Left cardiac atrium (tissue), 4 donors: ENCODE measurements at regions not wholly inside any gene's neighbourhood (a gene's known extent, or its start where the extent isn't known, plus 50 kb on each side); places are given as distances from the start of the nearest gene placed in this dataset.
"Not testable (repeated sequence)": the region's sequence is repeated elsewhere in the genome, so short reads cannot be mapped to it uniquely, and the experiment has no call there.

Source experiments
- ATAC-seq, 2 donors: fragments of 200-7000 bp; cut with Tn5 transposase; one replicate each; pipeline ENCODE4 v1.9.1; 2020; ENCODE audit warnings: mild to moderate bottlenecking in 2 of 2, moderate library complexity in 2 of 2
- DNase-seq: peaks from one replicate; pipeline ENCODE4 v3.0.0-alpha.2; 2020
- intact Hi-C, 2 donors: fragments of 100-400 bp; cut with DNase I; formaldehyde crosslinking; loops; one replicate each; pipeline versions ENCODE4 v1.14.1 to v1.15.1; 2022 to 2023
- donor health status: DM: no; HTN: yes; CAD: no.
- donor health status: DM: no; HTN: yes; CAD: no; lungs with severe emphysema.
- donor health status: DM: yes; HTN: yes; CAD: no.
- donor health status: Dilated cardiomyopathy.

GRCh38 chr4:120005527-120005926 lies 61.1 kb downstream of the MAD2L1 start:
- no peak for ATAC-seq
- intact Hi-C loops = no loop called here
- DNase-seq = no peak

- intact Hi-C loops = no loop called here
- no peak for ATAC-seq
- DNase-seq = no peak
Measured at GRCh38 chr4:120005076-120005475, 61.6 kb downstream of the MAD2L1 start.

- ATAC-seq (no peak), DNase-seq (no peak)
- intact Hi-C loops = no loop called here
Measured at GRCh38 chr4:120004054-120004453, 62.6 kb downstream of the MAD2L1 start.

GRCh38 chr4:120003193-120003592 lies 63.5 kb downstream of the MAD2L1 start:
- intact Hi-C loops = no loop called here
- no peak for DNase-seq
- no peak for ATAC-seq

- no peak for DNase-seq
- intact Hi-C loops = no loop called here
- ATAC-seq = no peak
Measured at GRCh38 chr4:120001850-120002249, 64.8 kb downstream of the MAD2L1 start.

- ATAC-seq = no peak
- intact Hi-C loops = no loop called here
- no peak for DNase-seq
Measured at GRCh38 chr4:120000591-120001296, 65.9 kb downstream of the MAD2L1 start.

GRCh38 chr4:119996024-119996423 lies 70.6 kb downstream of the MAD2L1 start:
- DNase-seq, ATAC-seq, intact Hi-C loops: not testable (repeated sequence)

- DNase-seq (no peak), ATAC-seq (no peak)
- intact Hi-C loops = no loop called here
Measured at GRCh38 chr4:119984996-119985395, 81.7 kb downstream of the MAD2L1 start.

GRCh38 chr4:119982756-119983155 lies 83.9 kb downstream of the MAD2L1 start:
- DNase-seq (no peak), ATAC-seq (no peak)
- intact Hi-C loops = no loop called here

GRCh38 chr4:119980456-119980855 lies 86.2 kb downstream of the MAD2L1 start:
- no peak for ATAC-seq
- DNase-seq = no peak
- intact Hi-C loops = no loop called here

- DNase-seq (no peak), ATAC-seq (no peak)
- intact Hi-C loops = no loop called here
Measured at GRCh38 chr4:119977076-119977940, 89.3 kb downstream of the MAD2L1 start.

GRCh38 chr4:119971431-119972084 lies 95.1 kb downstream of the MAD2L1 start:
- intact Hi-C loops = no loop called here
- DNase-seq (no peak), ATAC-seq (no peak)

GRCh38 chr4:119962631-119963030 lies 104.0 kb downstream of the MAD2L1 start:
- intact Hi-C loops = no loop called here
- ATAC-seq (no peak), DNase-seq (no peak)

GRCh38 chr4:119958983-119959382 lies 107.7 kb downstream of the MAD2L1 start:
- intact Hi-C loops = no loop called here
- DNase-seq = no peak
- ATAC-seq = no peak

- DNase-seq (no peak), ATAC-seq (no peak)
- intact Hi-C loops = no loop called here
Measured at GRCh38 chr4:119955256-119955655, 111.4 kb downstream of the MAD2L1 start.

GRCh38 chr4:119954487-119954886 lies 112.2 kb downstream of the MAD2L1 start:
- intact Hi-C loops, ATAC-seq, DNase-seq: not testable (repeated sequence)

GRCh38 chr4:119946359-119946758 lies 120.3 kb downstream of the MAD2L1 start:
- intact Hi-C loops = no loop called here
- ATAC-seq = no peak
- DNase-seq = no peak

GRCh38 chr4:119942806-119943205 lies 123.8 kb downstream of the MAD2L1 start:
- intact Hi-C loops = no loop called here
- ATAC-seq = no peak
- no peak for DNase-seq

- ATAC-seq (no peak), DNase-seq (no peak)
- intact Hi-C loops = no loop called here
Measured at GRCh38 chr4:119940557-119940956, 126.1 kb downstream of the MAD2L1 start.
